Adipocyte (in vitro differentiated cells): ENCODE measurements at regions not wholly inside any gene's neighbourhood (a gene's known extent, or its start where the extent isn't known, plus 50 kb on each side); places are given as distances from the start of the nearest gene placed in this dataset.
A peak's percentile ranks its signal among the peaks of the same experiment; 100 is the strongest.
"Not testable (repeated sequence)": the region's sequence is repeated elsewhere in the genome, so short reads cannot be mapped to it uniquely, and the experiment has no call there.

Source experiments
- DNase-seq: peaks from one replicate; pipeline ENCODE4 v3.0.0-alpha.2; 2015; ENCODE audit warnings: low read depth
- H3K27me3 ChIP-seq: replicated peaks from 2 replicates; pipeline ENCODE4 v1.7.0; 2013; ENCODE audit warnings: mild to moderate bottlenecking, low read length, moderate library complexity; ENCODE audit not compliant: control insufficient read depth, insufficient read depth
- H3K36me3 ChIP-seq: 2 replicates; pipeline ENCODE4 v1.7.0; 2013; ENCODE audit warnings: low read length, mild to moderate bottlenecking, moderate library complexity; ENCODE audit not compliant: control insufficient read depth, insufficient read depth, severe bottlenecking
- H3K4me1 ChIP-seq: 2 replicates; pipeline ENCODE4 v1.7.0; 2013; ENCODE audit warnings: mild to moderate bottlenecking, low read length, moderate library complexity; ENCODE audit not compliant: control insufficient read depth, insufficient read depth
- H3K4me3 ChIP-seq: 2 replicates; pipeline ENCODE4 v1.7.0; 2013; ENCODE audit warnings: mild to moderate bottlenecking, low read length, moderate library complexity
- H3K9ac ChIP-seq: 2 replicates; pipeline ENCODE4 v1.7.0; 2013; ENCODE audit warnings: mild to moderate bottlenecking, low read length, moderate library complexity
- H3K9me3 ChIP-seq: 2 replicates; pipeline ENCODE4 v1.7.0; 2013; ENCODE audit warnings: mild to moderate bottlenecking, low read length, moderate library complexity; ENCODE audit not compliant: control insufficient read depth

GRCh38 chrX:13198762-13199064, 121.1 kb downstream of the ATXN3L start:
- no peak overlapping the region for H3K9ac ChIP-seq
- no peak for DNase-seq
- H3K4me1 ChIP-seq = no peaks in the 10 kb centered on the region
- no peak overlapping the region for H3K4me3 ChIP-seq
- no peaks in the 10 kb centered on the region for H3K9me3 ChIP-seq
- H3K27me3 ChIP-seq = peaks cover 13% of the 10 kb centered on the region
- H3K36me3 ChIP-seq = no peaks in the 10 kb centered on the region

GRCh38 chrX:13198056-13198761, 121.6 kb downstream of the ATXN3L start:
- Histone ChIP-seq H3K36me3 (no peaks in the 10 kb centered on the region), H3K4me3 (no peak overlapping the region), H3K9me3 (no peaks in the 10 kb centered on the region), H3K27me3 (peaks cover 13% of the 10 kb centered on the region), H3K9ac (no peak overlapping the region), H3K4me1 (no peaks in the 10 kb centered on the region)
- DNase-seq = no peak

- Histone ChIP-seq H3K4me1 (no peaks in the 10 kb centered on the region), H3K9ac (no peak overlapping the region), H3K4me3 (no peak overlapping the region), H3K27me3 (peaks cover 8% of the 10 kb centered on the region), H3K36me3 (no peaks in the 10 kb centered on the region), H3K9me3 (no peaks in the 10 kb centered on the region)
- no peak for DNase-seq
Observed at GRCh38 chrX:13196782-13197181, 123.1 kb downstream of the ATXN3L start.

DNA sequence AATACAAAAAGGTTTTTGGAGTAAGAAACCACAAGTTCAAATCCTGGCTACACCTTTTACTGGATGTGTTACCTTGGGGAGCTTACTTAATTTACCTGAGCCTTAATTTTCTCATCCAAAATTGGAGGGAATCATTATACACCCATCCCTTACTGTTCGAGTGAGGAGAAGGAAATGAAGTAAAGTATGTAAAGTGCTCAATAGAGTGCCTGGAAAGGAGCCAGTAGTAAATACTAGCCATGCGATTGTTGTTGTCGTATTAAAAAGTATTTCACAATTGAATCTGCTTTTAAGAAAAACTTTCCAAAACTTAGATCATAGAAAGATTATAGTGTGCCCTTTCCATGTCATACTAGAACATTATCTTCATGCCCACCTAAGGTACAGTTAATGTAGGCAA, 124.5 kb downstream of the ATXN3L start:
- Histone ChIP-seq H3K4me3 (no peak overlapping the region), H3K36me3 (no peaks in the 10 kb centered on the region), H3K27me3 (peaks cover 8% of the 10 kb centered on the region), H3K9ac (no peak overlapping the region), H3K9me3 (no peaks in the 10 kb centered on the region), H3K4me1 (no peaks in the 10 kb centered on the region)
- DNase-seq = no peak

DNA sequence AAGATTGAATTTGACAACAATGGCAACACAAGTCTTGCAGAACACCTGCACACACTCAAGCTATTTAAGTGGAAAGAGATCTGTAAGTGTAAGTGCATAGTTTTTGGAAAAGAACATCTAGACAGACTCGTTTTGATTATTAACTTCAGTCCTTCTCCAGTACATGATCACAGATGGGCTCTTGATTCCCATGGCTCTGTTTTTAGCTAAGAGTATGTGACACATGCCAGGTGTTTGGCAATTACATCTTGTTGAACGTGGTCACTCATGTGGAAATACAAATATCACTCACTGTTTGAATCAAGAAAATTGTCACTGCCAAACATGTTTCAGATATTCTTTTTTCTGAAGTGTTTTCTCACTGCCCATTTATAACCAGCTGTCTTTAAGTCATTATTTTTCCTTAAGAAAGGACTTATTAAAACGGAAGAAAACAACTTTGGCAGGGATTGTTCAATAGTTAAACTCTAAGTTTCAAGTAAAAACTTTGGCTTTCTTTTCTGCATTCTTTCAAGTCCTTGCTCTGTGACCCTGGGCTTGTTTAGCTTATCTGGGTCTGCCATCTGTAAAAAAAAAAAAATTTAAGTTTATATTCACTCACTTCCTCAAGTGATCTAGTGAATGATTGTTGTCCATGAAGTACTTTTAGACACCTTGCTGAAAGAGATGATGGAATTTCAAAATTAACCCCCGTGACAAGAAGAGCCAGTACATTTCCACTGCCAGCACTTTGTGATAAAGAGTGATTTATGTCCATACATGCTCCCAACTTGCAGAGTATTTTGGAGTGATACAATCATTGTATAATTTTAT, 125.4 kb downstream of the ATXN3L start:
- Histone ChIP-seq H3K9ac (no peak overlapping the region), H3K4me3 (no peak overlapping the region), H3K9me3 (no peaks in the 10 kb centered on the region), H3K27me3 (peaks cover 5% of the 10 kb centered on the region), H3K36me3 (no peaks in the 10 kb centered on the region), H3K4me1 (no peaks in the 10 kb centered on the region)
- no peak for DNase-seq

GRCh38 chrX:13190051-13190450, 129.8 kb downstream of the ATXN3L start:
- Histone ChIP-seq H3K4me1 (no peaks in the 10 kb centered on the region), H3K27me3 (no peaks in the 10 kb centered on the region), H3K4me3 (no peak overlapping the region), H3K9me3 (no peaks in the 10 kb centered on the region), H3K9ac (no peak overlapping the region), H3K36me3 (no peaks in the 10 kb centered on the region)
- peak; percentile 51 for DNase-seq

- no peak overlapping the region for H3K4me3 ChIP-seq
- H3K9me3 ChIP-seq = no peaks in the 10 kb centered on the region
- H3K27me3 ChIP-seq = no peaks in the 10 kb centered on the region
- H3K36me3 ChIP-seq = no peaks in the 10 kb centered on the region
- no peak overlapping the region for H3K9ac ChIP-seq
- no peak for DNase-seq
- no peaks in the 10 kb centered on the region for H3K4me1 ChIP-seq
Observed at GRCh38 chrX:13189380-13189779, 130.5 kb downstream of the ATXN3L start.

GRCh38 chrX:13188731-13189309, 131.0 kb downstream of the ATXN3L start:
- Histone ChIP-seq H3K9ac (no peak overlapping the region), H3K27me3 (no peaks in the 10 kb centered on the region), H3K4me3 (no peak overlapping the region), H3K9me3 (no peaks in the 10 kb centered on the region), H3K36me3 (no peaks in the 10 kb centered on the region), H3K4me1 (no peaks in the 10 kb centered on the region)
- no peak for DNase-seq

GRCh38 chrX:13186643-13187042, 133.2 kb downstream of the ATXN3L start:
- H3K4me1 ChIP-seq, H3K27me3 ChIP-seq, H3K4me3 ChIP-seq, H3K9ac ChIP-seq, DNase-seq, H3K36me3 ChIP-seq, H3K9me3 ChIP-seq: not testable (repeated sequence)

GRCh38 chrX:13180807-13181206, 136.4 kb upstream of the FAM9C start:
- H3K4me1 ChIP-seq = no peaks in the 10 kb centered on the region
- H3K36me3 ChIP-seq = no peaks in the 10 kb centered on the region
- no peak for DNase-seq
- H3K4me3 ChIP-seq = no peak overlapping the region
- no peak overlapping the region for H3K9ac ChIP-seq
- H3K9me3 ChIP-seq = peaks cover 4% of the 10 kb centered on the region
- no peaks in the 10 kb centered on the region for H3K27me3 ChIP-seq

- Histone ChIP-seq H3K36me3 (no peaks in the 10 kb centered on the region), H3K9ac (no peak overlapping the region)
Observed at GRCh38 chrX:13179586-13179985, 135.2 kb upstream of the FAM9C start.

More at GRCh38 chrX:13179586-13179985, 135.2 kb upstream of the FAM9C start:
- H3K4me1 ChIP-seq = no peaks in the 10 kb centered on the region
- H3K9me3 ChIP-seq = peaks cover 4% of the 10 kb centered on the region
- no peaks in the 10 kb centered on the region for H3K27me3 ChIP-seq
- H3K4me3 ChIP-seq = no peak overlapping the region
- DNase-seq = no peak
